Transverse colon (tissue), 3 donors: ENCODE measurements at regions not wholly inside any gene's neighbourhood (a gene's known extent, or its start where the extent isn't known, plus 50 kb on each side); places are given as distances from the start of the nearest gene placed in this dataset.

Experiments
- CTCF ChIP-seq, 5 experiments: fragments of 200-600 bp in 3 of 5; fragments of 450-650 bp in 2 of 5; sonication (generic) in 3 of 5; IDR thresholded peaks; 1 replicate in 2 of 5; 2 replicates in 3 of 5; pipeline ENCODE4 v1.5.1; 2016 to 2017; ENCODE audit warnings: antibody characterized with exemption in 5 of 5, inconsistent platforms in 3 of 5, mild to moderate bottlenecking in 2 of 5, moderate library complexity in 1 of 5
- POLR2A ChIP-seq: fragments of 450-650 bp; IDR thresholded peaks from one replicate; pipeline ENCODE4 v1.6.1; 2016; ENCODE audit warnings: antibody characterized with exemption, mild to moderate bottlenecking, moderate library complexity

GRCh38 chr6:106890447-106890846 is 84.1 kb downstream of the CD24 start:
- TF ChIP-seq POLR2A (no peak), CTCF (IDR thresholded peaks at IDR 0.05) (no peak)
